HEK293 (cell line): ENCODE measurements at regions not wholly inside any gene's neighbourhood (a gene's known extent, or its start where the extent isn't known, plus 50 kb on each side); places are given as distances from the start of the nearest gene placed in this dataset.

Experiments used
- CTCF ChIA-PET: fragments of 350-600 bp; formaldehyde crosslinking; extraction: SDS; loops from one replicate; lab custom pipeline; 2021; ENCODE audit warnings: antibody characterized with exemption; lab: Yijun Ruan, JAX
- POLR2A ChIA-PET: fragments of 300-600 bp; formaldehyde crosslinking; extraction: SDS; loops from one replicate; lab custom pipeline; 2020; ENCODE audit warnings: antibody characterized with exemption, inconsistent platforms; lab: Yijun Ruan, JAX
- H3K27ac ChIP-seq: fragments of 200-500 bp; sonication (Bioruptor generic); 2 replicates; pipeline ENCODE4 v1.5.1; 2014; ENCODE audit warnings: low read depth, low read length, control low read depth, inconsistent platforms; ENCODE audit errors: extremely low read depth
- H3K36me3 ChIP-seq, 2 experiments: fragments of 200-500 bp in 1 of 2; sonication (Bioruptor generic) in 1 of 2; 1 replicate in 1 of 2; 2 replicates in 1 of 2; pipeline ENCODE4 v1.5.1; 2014 to 2017; ENCODE audit warnings: inconsistent platforms in 2 of 2, low read length in 2 of 2; ENCODE audit not compliant: control insufficient read depth in 2 of 2, insufficient read depth in 1 of 2
- H3K4me1 ChIP-seq: fragments of 200-500 bp; sonication (Bioruptor generic); 2 replicates; pipeline ENCODE4 v1.5.1; 2014; ENCODE audit warnings: mild to moderate bottlenecking, low read length, inconsistent platforms; ENCODE audit not compliant: control insufficient read depth, insufficient read depth
- H3K4me3 ChIP-seq: 2 replicates; pipeline ENCODE4 v1.5.1; 2011; ENCODE audit warnings: low read depth, mild to moderate bottlenecking, control low read depth, low read length, moderate library complexity
- H3K9me3 ChIP-seq: fragments of 200-500 bp; sonication (Bioruptor generic); 2 replicates; pipeline ENCODE4 v1.5.1; 2014; ENCODE audit warnings: low read depth, low read length, inconsistent platforms; ENCODE audit not compliant: control insufficient read depth, insufficient read depth
- EGR2 ChIP-seq: fragments of 450-650 bp; formaldehyde crosslinking; IDR thresholded peaks from 2 replicates; pipeline ENCODE4 v1.5.1; 2016; ENCODE audit warnings: low read depth, missing biosample characterization, missing genetic modification characterization
- ZNF350 ChIP-seq: fragments of 450-650 bp; formaldehyde crosslinking; IDR thresholded peaks from 2 replicates; pipeline ENCODE4 v1.5.0; 2017; ENCODE audit warnings: missing biosample characterization, mild to moderate bottlenecking, missing genetic modification characterization
- ZNF596 ChIP-seq: fragments of 450-650 bp; IDR thresholded peaks from 2 replicates; pipeline ENCODE4 v1.5.0; 2018; ENCODE audit warnings: missing biosample characterization, mild to moderate bottlenecking, missing genetic modification characterization, moderate library complexity
- ZNF664 ChIP-seq: fragments of 450-650 bp; formaldehyde crosslinking; IDR thresholded peaks from 2 replicates; pipeline ENCODE4 v1.5.1; 2016; ENCODE audit warnings: missing biosample characterization, missing genetic modification characterization
- ZNF792 ChIP-seq: fragments of 450-650 bp; formaldehyde crosslinking; IDR thresholded peaks from 2 replicates; pipeline ENCODE4 v1.5.1; 2016; ENCODE audit warnings: missing biosample characterization, missing genetic modification characterization
- ZXDB ChIP-seq: fragments of 450-650 bp; formaldehyde crosslinking; IDR thresholded peaks from 2 replicates; pipeline ENCODE4 v1.5.1; 2016; ENCODE audit warnings: missing biosample characterization, missing genetic modification characterization
- TF ChIP-seq, protein P1 (sequence below): fragments of 450-650 bp; formaldehyde crosslinking; IDR thresholded peaks from 2 replicates; pipeline ENCODE4 v1.5.1; 2016; ENCODE audit warnings: missing biosample characterization, missing genetic modification characterization
- TF ChIP-seq, protein P2 (sequence below): fragments of 450-650 bp; formaldehyde crosslinking; IDR thresholded peaks from 2 replicates; pipeline ENCODE4 v1.5.1; 2016; ENCODE audit warnings: missing biosample characterization, missing genetic modification characterization, low read depth
- TF ChIP-seq, protein P3 (sequence below): fragments of 450-650 bp; formaldehyde crosslinking; IDR thresholded peaks from 2 replicates; pipeline ENCODE4 v1.5.1; 2016; ENCODE audit warnings: missing biosample characterization, missing genetic modification characterization

GRCh38 chr6:134637847-134638437 is 312.0 kb downstream of the ALDH8A1 start:
- Histone ChIP-seq H3K4me1 (no peaks in the 10 kb centered on the region), H3K36me3 (no peaks in the 10 kb centered on the region), H3K4me3 (no peak overlapping the region), H3K27ac (no peak overlapping the region), H3K9me3 (no peaks in the 10 kb centered on the region)
- TF ChIP-seq ZNF596 (tag by site-specific recombination) (no peak), ZNF664 (tag by site-specific recombination) (0 out of 2 replicates have a peak, but pooled peaks have one; percentile 28)
- TF ChIP-seq, protein P1, sequence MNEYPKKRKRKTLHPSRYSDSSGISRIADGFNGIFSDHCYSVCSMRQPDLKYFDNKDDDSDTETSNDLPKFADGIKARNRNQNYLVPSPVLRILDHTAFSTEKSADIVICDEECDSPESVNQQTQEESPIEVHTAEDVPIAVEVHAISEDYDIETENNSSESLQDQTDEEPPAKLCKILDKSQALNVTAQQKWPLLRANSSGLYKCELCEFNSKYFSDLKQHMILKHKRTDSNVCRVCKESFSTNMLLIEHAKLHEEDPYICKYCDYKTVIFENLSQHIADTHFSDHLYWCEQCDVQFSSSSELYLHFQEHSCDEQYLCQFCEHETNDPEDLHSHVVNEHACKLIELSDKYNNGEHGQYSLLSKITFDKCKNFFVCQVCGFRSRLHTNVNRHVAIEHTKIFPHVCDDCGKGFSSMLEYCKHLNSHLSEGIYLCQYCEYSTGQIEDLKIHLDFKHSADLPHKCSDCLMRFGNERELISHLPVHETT (tag by site-specific recombination), result no peak
- ChIA-PET POLR2A (no interaction called here), CTCF (interaction anchor here (0.6 to 6.6 kb wide), 7 partner anchors 10 to 481 kb away, joined by 3 to 54 read pairs (median 3); no protein-coding TSS in a partner anchor)

- CTCF ChIA-PET, result interaction anchor here (0.6 to 0.8 kb wide), 3 partner anchors 97 to 463 kb away, joined by 3 read pairs; no protein-coding TSS in a partner anchor
- POLR2A ChIA-PET, result no interaction called here
- no peak overlapping the region for H3K4me3 ChIP-seq
- no peaks in the 10 kb centered on the region for H3K4me1 ChIP-seq
- H3K9me3 ChIP-seq, result no peaks in the 10 kb centered on the region
- no peaks in the 10 kb centered on the region for H3K36me3 ChIP-seq
- TF ChIP-seq EGR2 (tag by site-specific recombination) (peak; percentile 23; the same call in 1 of the 2 replicates), ZNF350 (tag by site-specific recombination) (no peak)
- TF ChIP-seq, protein P2, sequence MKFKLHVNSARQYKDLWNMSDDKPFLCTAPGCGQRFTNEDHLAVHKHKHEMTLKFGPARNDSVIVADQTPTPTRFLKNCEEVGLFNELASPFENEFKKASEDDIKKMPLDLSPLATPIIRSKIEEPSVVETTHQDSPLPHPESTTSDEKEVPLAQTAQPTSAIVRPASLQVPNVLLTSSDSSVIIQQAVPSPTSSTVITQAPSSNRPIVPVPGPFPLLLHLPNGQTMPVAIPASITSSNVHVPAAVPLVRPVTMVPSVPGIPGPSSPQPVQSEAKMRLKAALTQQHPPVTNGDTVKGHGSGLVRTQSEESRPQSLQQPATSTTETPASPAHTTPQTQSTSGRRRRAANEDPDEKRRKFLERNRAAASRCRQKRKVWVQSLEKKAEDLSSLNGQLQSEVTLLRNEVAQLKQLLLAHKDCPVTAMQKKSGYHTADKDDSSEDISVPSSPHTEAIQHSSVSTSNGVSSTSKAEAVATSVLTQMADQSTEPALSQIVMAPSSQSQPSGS (tag by site-specific recombination), result no peak
- no peak overlapping the region for H3K27ac ChIP-seq
These were observed 312.6 kb downstream of the ALDH8A1 start for GRCh38 chr6:134637282-134637681.

- no peaks in the 10 kb centered on the region for H3K36me3 ChIP-seq
- no peak overlapping the region for H3K27ac ChIP-seq
- no peaks in the 10 kb centered on the region for H3K4me1 ChIP-seq
- CTCF ChIA-PET, result interaction anchor here (0.6 to 1.1 kb wide), 4 partner anchors 9 to 463 kb away, joined by 3 read pairs; no protein-coding TSS in a partner anchor
- no peaks in the 10 kb centered on the region for H3K9me3 ChIP-seq
- POLR2A ChIA-PET, result no interaction called here
- TF ChIP-seq ZNF792 (tag by site-specific recombination), result no peak
- H3K4me3 ChIP-seq, result no peak overlapping the region
These were observed 313.6 kb downstream of the ALDH8A1 start for GRCh38 chr6:134636186-134636799.

- Histone ChIP-seq H3K27ac (no peak overlapping the region), H3K4me3 (no peak overlapping the region), H3K36me3 (no peaks in the 10 kb centered on the region), H3K4me1 (no peaks in the 10 kb centered on the region), H3K9me3 (no peaks in the 10 kb centered on the region)
- ChIA-PET CTCF (interaction anchor here (0.9 to 1.1 kb wide), 3 partner anchors 188 to 457 kb away, joined by 3 read pairs; no protein-coding TSS in a partner anchor), POLR2A (interaction anchor here (0.9 kb wide), 1 partner anchor 461 kb away, joined by 3 read pairs; no protein-coding TSS in a partner anchor)
- TF ChIP-seq, protein P3, sequence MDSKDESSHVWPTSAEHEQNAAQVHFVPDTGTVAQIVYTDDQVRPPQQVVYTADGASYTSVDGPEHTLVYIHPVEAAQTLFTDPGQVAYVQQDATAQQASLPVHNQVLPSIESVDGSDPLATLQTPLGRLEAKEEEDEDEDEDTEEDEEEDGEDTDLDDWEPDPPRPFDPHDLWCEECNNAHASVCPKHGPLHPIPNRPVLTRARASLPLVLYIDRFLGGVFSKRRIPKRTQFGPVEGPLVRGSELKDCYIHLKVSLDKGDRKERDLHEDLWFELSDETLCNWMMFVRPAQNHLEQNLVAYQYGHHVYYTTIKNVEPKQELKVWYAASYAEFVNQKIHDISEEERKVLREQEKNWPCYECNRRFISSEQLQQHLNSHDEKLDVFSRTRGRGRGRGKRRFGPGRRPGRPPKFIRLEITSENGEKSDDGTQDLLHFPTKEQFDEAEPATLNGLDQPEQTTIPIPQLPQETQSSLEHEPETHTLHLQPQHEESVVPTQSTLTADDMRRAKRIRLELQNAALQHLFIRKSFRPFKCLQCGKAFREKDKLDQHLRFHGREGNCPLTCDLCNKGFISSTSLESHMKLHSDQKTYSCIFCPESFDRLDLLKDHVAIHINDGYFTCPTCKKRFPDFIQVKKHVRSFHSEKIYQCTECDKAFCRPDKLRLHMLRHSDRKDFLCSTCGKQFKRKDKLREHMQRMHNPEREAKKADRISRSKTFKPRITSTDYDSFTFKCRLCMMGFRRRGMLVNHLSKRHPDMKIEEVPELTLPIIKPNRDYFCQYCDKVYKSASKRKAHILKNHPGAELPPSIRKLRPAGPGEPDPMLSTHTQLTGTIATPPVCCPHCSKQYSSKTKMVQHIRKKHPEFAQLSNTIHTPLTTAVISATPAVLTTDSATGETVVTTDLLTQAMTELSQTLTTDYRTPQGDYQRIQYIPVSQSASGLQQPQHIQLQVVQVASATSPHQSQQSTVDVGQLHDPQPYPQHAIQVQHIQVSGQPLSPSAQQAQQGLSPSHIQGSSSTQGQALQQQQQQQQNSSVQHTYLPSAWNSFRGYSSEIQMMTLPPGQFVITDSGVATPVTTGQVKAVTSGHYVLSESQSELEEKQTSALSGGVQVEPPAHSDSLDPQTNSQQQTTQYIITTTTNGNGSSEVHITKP (tag by site-specific recombination), result 0 out of 2 replicates have a peak, but pooled peaks have one; percentile 16
- no peak for TF ChIP-seq ZXDB (tag by site-specific recombination)
These were observed 314.9 kb downstream of the ALDH8A1 start for GRCh38 chr6:134634966-134635365.
